Endothelial cell (in vitro differentiated cells): ENCODE measurements at regions not wholly inside any gene's neighbourhood (a gene's known extent, or its start where the extent isn't known, plus 50 kb on each side); places are given as distances from the start of the nearest gene placed in this dataset.

Experiments used
- DNase-seq: peaks from one replicate; pipeline ENCODE4 v3.0.0; 2021; ENCODE audit warnings: low spot score
- H3K27ac Mint-ChIP-seq: one replicate; pipeline ENCODE4 v1.8.0; 2021; ENCODE audit warnings: mixed read lengths, inconsistent platforms; ENCODE audit not compliant: unreplicated experiment
- H3K27me3 Mint-ChIP-seq: one replicate; pipeline ENCODE4 v1.8.0; 2021; ENCODE audit warnings: mild to moderate bottlenecking, moderate library complexity, mixed read lengths, inconsistent platforms; ENCODE audit not compliant: unreplicated experiment
- H3K36me3 Mint-ChIP-seq: one replicate; pipeline ENCODE4 v1.8.0; 2021; ENCODE audit warnings: mild to moderate bottlenecking, low read depth, mixed read lengths, inconsistent platforms; ENCODE audit not compliant: unreplicated experiment
- H3K4me1 Mint-ChIP-seq: one replicate; pipeline ENCODE4 v1.8.0; 2021; ENCODE audit warnings: mild to moderate bottlenecking, mixed read lengths, inconsistent platforms; ENCODE audit not compliant: unreplicated experiment
- H3K4me3 Mint-ChIP-seq: one replicate; pipeline ENCODE4 v1.8.0; 2021; ENCODE audit warnings: mild to moderate bottlenecking, mixed read lengths, inconsistent platforms; ENCODE audit not compliant: unreplicated experiment
- H3K9me3 Mint-ChIP-seq: one replicate; pipeline ENCODE4 v1.8.0; 2021; ENCODE audit warnings: mixed read lengths, inconsistent platforms; ENCODE audit not compliant: unreplicated experiment
- CTCF ChIP-seq: fragments of 200-600 bp; sonication (generic); IDR thresholded peaks from one replicate; pipeline ENCODE4 v1.5.0; 2021; ENCODE audit warnings: antibody characterized with exemption; ENCODE audit not compliant: unreplicated experiment

DNA sequence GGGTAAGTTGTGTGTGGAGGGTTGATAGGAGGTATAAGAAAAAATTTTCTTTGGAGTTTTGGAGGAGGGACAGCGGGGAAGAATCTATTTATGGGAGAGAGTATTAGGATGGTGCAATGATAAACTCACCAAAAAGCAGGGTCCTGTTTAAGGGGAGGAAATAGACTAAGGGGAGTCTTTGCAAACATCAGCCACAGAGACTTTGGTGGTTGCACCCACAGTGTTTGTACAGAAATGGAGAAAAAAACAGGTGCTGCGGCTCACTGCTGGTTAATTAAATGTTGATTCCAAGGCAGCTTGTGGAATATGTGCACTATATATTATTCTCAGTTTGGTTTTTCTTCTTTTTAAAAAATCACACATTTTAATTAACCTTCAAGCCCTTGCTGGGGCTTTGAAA, 182.1 kb downstream of the NECTIN3 start:
- no peak overlapping the region for H3K4me3 Mint-ChIP-seq
- H3K36me3 Mint-ChIP-seq, result no peaks in the 10 kb centered on the region
- no peak for TF ChIP-seq CTCF
- no peak for DNase-seq
- H3K4me1 Mint-ChIP-seq, result no peaks in the 10 kb centered on the region
- H3K27ac Mint-ChIP-seq, result no peak overlapping the region
- no peaks in the 10 kb centered on the region for H3K27me3 Mint-ChIP-seq
- H3K9me3 Mint-ChIP-seq, result no peaks in the 10 kb centered on the region

DNA sequence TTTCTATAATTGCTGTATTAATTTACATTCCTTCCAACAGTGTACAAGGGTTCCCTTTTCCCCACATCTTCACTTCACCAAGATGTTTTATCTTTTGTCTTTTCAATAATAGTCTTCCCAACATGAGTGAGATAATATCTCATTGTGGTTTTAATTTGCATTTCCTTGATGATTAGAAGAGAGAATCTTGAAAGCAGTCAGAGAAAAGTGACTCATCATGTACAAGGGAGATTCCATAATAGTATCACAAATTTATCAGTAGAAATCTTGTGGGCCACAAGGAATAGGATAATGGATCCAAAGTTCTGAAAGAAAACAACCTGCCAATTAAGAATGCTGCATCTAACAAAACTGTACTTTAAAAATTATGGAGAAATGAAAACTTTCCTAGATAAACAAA, 189.3 kb downstream of the NECTIN3 start:
- H3K9me3 Mint-ChIP-seq, result no peaks in the 10 kb centered on the region
- no peaks in the 10 kb centered on the region for H3K27me3 Mint-ChIP-seq
- H3K36me3 Mint-ChIP-seq, result no peaks in the 10 kb centered on the region
- DNase-seq, result no peak
- no peak for TF ChIP-seq CTCF
- no peaks in the 10 kb centered on the region for H3K4me1 Mint-ChIP-seq
- H3K4me3 Mint-ChIP-seq, result no peak overlapping the region
- H3K27ac Mint-ChIP-seq, result no peak overlapping the region

DNA sequence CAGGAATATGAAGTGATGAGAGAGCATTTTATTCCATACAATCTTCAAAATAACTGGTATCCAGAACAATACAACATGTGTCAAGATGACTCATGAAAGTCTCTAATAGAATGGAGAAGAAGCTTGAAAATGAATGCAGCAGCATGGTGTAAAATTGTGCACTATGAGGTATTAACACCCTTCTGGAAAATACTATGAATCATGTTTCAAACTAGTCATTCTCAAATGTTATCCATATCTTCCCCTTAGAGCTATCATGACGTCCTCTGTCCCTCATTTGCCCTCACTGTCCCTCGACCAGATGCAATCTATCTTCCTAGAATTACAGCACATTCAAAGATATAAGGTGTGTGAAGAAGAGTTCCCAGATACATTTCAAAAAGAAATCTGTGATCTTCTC, 198.2 kb downstream of the NECTIN3 start:
- Mint-ChIP-seq H3K36me3 (no peaks in the 10 kb centered on the region), H3K27me3 (no peaks in the 10 kb centered on the region), H3K9me3 (no peaks in the 10 kb centered on the region), H3K4me3 (no peak overlapping the region), H3K27ac (no peak overlapping the region), H3K4me1 (no peaks in the 10 kb centered on the region)
- no peak for TF ChIP-seq CTCF
- no peak for DNase-seq

GRCh38 chr3:111277226-111277625, 205.6 kb downstream of the NECTIN3 start:
- H3K4me1 Mint-ChIP-seq, result no peaks in the 10 kb centered on the region
- TF ChIP-seq CTCF, result no peak
- no peak overlapping the region for H3K27ac Mint-ChIP-seq
- no peaks in the 10 kb centered on the region for H3K36me3 Mint-ChIP-seq
- no peaks in the 10 kb centered on the region for H3K27me3 Mint-ChIP-seq
- H3K9me3 Mint-ChIP-seq, result no peaks in the 10 kb centered on the region
- no peak for DNase-seq
- no peak overlapping the region for H3K4me3 Mint-ChIP-seq

DNA sequence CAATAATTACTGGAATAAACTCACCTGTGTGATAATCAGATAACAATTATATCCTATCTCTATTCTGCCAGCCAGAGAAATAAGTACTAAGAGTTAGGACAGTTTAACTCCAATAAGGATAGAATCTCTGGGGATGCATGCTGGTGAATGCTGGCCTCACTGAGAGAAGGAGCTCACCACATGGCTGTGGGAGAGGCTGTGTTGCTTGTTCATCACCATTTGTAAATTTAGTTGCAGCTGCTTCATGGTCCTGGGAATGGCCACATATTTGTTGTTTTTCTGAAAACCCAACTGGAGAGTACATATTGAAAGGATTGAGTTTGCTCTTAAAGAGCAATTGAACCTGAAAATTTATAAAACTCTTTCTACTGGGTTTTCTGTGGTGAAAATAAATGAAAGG, 207.3 kb downstream of the NECTIN3 start:
- no peak for TF ChIP-seq CTCF
- Mint-ChIP-seq H3K9me3 (no peaks in the 10 kb centered on the region), H3K27ac (no peak overlapping the region), H3K36me3 (no peaks in the 10 kb centered on the region), H3K4me1 (no peaks in the 10 kb centered on the region), H3K4me3 (no peak overlapping the region), H3K27me3 (no peaks in the 10 kb centered on the region)
- DNase-seq, result no peak
